WTC11 (cell line): ENCODE measurements at regions not wholly inside any gene's neighbourhood (a gene's known extent, or its start where the extent isn't known, plus 50 kb on each side); places are given as distances from the start of the nearest gene placed in this dataset.

ENCODE experiments used
- AFF4 ChIP-seq: sonication (generic); formaldehyde crosslinking; IDR thresholded peaks from 2 replicates; pipeline ENCODE4 v1.8.1; 2023; ENCODE audit warnings: mild to moderate bottlenecking, missing genetic modification reagents, borderline replicate concordance
- ATF3 ChIP-seq: sonication (generic); formaldehyde crosslinking; conservative IDR thresholded peaks from 2 replicates; pipeline ENCODE4 v1.8.1; 2022; ENCODE audit warnings: mild to moderate bottlenecking, missing genetic modification reagents
- CBFB ChIP-seq: sonication (generic); formaldehyde crosslinking; IDR thresholded peaks from 2 replicates; pipeline ENCODE4 v1.8.1; 2022; ENCODE audit warnings: mild to moderate bottlenecking, low read depth, missing genetic modification reagents
- CTCF ChIP-seq: fragments of 200-600 bp; IDR thresholded peaks from 2 replicates; pipeline ENCODE4 v1.8.0; 2022; ENCODE audit warnings: antibody characterized with exemption
- E2F5 ChIP-seq: sonication (generic); formaldehyde crosslinking; IDR thresholded peaks from 2 replicates; pipeline ENCODE4 v1.8.1; 2022; ENCODE audit warnings: mild to moderate bottlenecking, moderate library complexity, missing genetic modification reagents
- MAX ChIP-seq: sonication (generic); formaldehyde crosslinking; IDR thresholded peaks from 2 replicates; pipeline ENCODE4 v1.8.0; 2022; ENCODE audit warnings: mild to moderate bottlenecking, missing genetic modification reagents
- MLX ChIP-seq: sonication (generic); formaldehyde crosslinking; IDR thresholded peaks from 2 replicates; pipeline ENCODE4 v1.8.1; 2023; ENCODE audit warnings: mild to moderate bottlenecking, missing genetic modification reagents, moderate library complexity
- NR1H2 ChIP-seq: sonication (generic); formaldehyde crosslinking; IDR thresholded peaks from 2 replicates; pipeline ENCODE4 v1.9.0; 2021; ENCODE audit warnings: mild to moderate bottlenecking, moderate library complexity, missing genetic modification reagents
- SMAD4 ChIP-seq: sonication (generic); formaldehyde crosslinking; IDR thresholded peaks from 2 replicates; pipeline ENCODE4 v1.8.0; 2022; ENCODE audit warnings: mild to moderate bottlenecking, missing genetic modification reagents
- SP1 ChIP-seq: sonication (generic); formaldehyde crosslinking; conservative IDR thresholded peaks from 2 replicates; pipeline ENCODE4 v1.8.1; 2022; ENCODE audit warnings: missing genetic modification reagents
- TEAD4 ChIP-seq: sonication (generic); formaldehyde crosslinking; IDR thresholded peaks from 2 replicates; pipeline ENCODE4 v1.8.0; 2022; ENCODE audit warnings: mild to moderate bottlenecking, missing genetic modification reagents
- USF2 ChIP-seq: sonication (generic); formaldehyde crosslinking; IDR thresholded peaks from 2 replicates; pipeline ENCODE4 v1.8.1; 2023; ENCODE audit warnings: mild to moderate bottlenecking, missing genetic modification reagents, moderate library complexity
- ZBTB43 ChIP-seq: sonication (generic); formaldehyde crosslinking; IDR thresholded peaks from 2 replicates; pipeline ENCODE4 v1.8.1; 2023; ENCODE audit warnings: mild to moderate bottlenecking, missing genetic modification reagents
- ZNF263 ChIP-seq: sonication (generic); formaldehyde crosslinking; IDR thresholded peaks from 2 replicates; pipeline ENCODE4 v1.8.1; 2022; ENCODE audit warnings: low read depth, mild to moderate bottlenecking, moderate library complexity, missing genetic modification reagents

- TF ChIP-seq MLX (no peak), ZBTB43 (no peak), ZNF263 (CRISPR knock-in tag) (no peak), CTCF (no peak), SMAD4 (no peak), E2F5 (CRISPR knock-in tag) (no peak), CBFB (CRISPR knock-in tag) (no peak), NR1H2 (no peak), USF2 (CRISPR knock-in tag) (no peak), ATF3 (CRISPR knock-in tag) (no peak), AFF4 (no peak), TEAD4 (CRISPR knock-in tag) (no peak), MAX (no peak), SP1 (no peak)
These were observed 784.0 kb downstream of the MRPL39 start for GRCh38 chr21:24823247-24823646.
